Heart left ventricle (tissue), 16 donors: ENCODE measurements at regions not wholly inside any gene's neighbourhood (a gene's known extent, or its start where the extent isn't known, plus 50 kb on each side); places are given as distances from the start of the nearest gene placed in this dataset.

Experiments used
- ATAC-seq, 4 donors: fragments of 200-7000 bp; cut with Tn5 transposase; one replicate each; pipeline ENCODE4 v1.9.1; 2020 to 2022; ENCODE audit warnings: moderate library complexity in 4 of 4, mild to moderate bottlenecking in 3 of 4, moderate number of reproducible peaks in 1 of 4
- DNase-seq, 5 donors: peaks; one replicate each; pipeline ENCODE4 v3.0.0-alpha.2; 2020
- H3K27ac ChIP-seq, 12 donors: fragments of 200-600 bp; sonication (generic) in 4 of 12; one replicate each; pipeline versions ENCODE4 v1.5.0 to v1.8.0; 2016 to 2022; ENCODE audit warnings: mild to moderate bottlenecking in 2 of 12
- H3K27me3 ChIP-seq, 9 donors: fragments of 200-600 bp; sonication (generic) in 2 of 9; one replicate each; pipeline versions ENCODE4 v1.5.1 to v1.8.0; 2016 to 2022; ENCODE audit warnings: mild to moderate bottlenecking in 3 of 9
- H3K36me3 ChIP-seq, 9 donors: fragments of 200-600 bp; sonication (generic) in 2 of 9; one replicate each; pipeline versions ENCODE4 v1.5.0 to v1.8.0; 2018 to 2022; ENCODE audit warnings: mild to moderate bottlenecking in 2 of 9
- H3K4me1 ChIP-seq, 12 donors: fragments of 200-600 bp; sonication (generic) in 4 of 12; one replicate each; pipeline versions ENCODE4 v1.5.0 to v1.8.0; 2016 to 2022; ENCODE audit warnings: mild to moderate bottlenecking in 3 of 12
- H3K4me3 ChIP-seq, 12 donors: fragments of 200-600 bp; sonication (generic) in 4 of 12; one replicate each; pipeline versions ENCODE4 v1.5.0 to v1.8.0; 2017 to 2022; ENCODE audit warnings: mild to moderate bottlenecking in 9 of 12, moderate library complexity in 4 of 12
- H3K9me3 ChIP-seq, 12 donors: fragments of 200-600 bp; sonication (generic) in 4 of 12; one replicate each; pipeline versions ENCODE4 v1.5.0 to v1.8.0; 2016 to 2022; ENCODE audit warnings: mild to moderate bottlenecking in 1 of 12
- CTCF ChIP-seq, 12 donors: fragments of 200-600 bp; sonication (generic) in 4 of 12; IDR thresholded peaks; one replicate each; pipeline versions ENCODE4 v1.5.0 to v1.8.0; 2018 to 2022; ENCODE audit warnings: antibody characterized with exemption in 12 of 12, mild to moderate bottlenecking in 5 of 12
- POLR2A ChIP-seq, 2 donors: fragments of 450-650 bp; IDR thresholded peaks; one replicate each; pipeline ENCODE4 v1.6.1; 2017; ENCODE audit warnings: antibody characterized with exemption in 2 of 2, mild to moderate bottlenecking in 2 of 2, moderate library complexity in 2 of 2
- WGBS, 4 donors: extraction: QIAGEN DNeasy Blood & Tissue Kit in 2 of 4; methylation state at CpG; one replicate each; pipeline versions ENCODE4 v1.1.5 to v1.1.7; 2013 to 2018; 5-methylcytosine and 5-hydroxymethylcytosine counted together
- intact Hi-C, 10 donors: fragments of 100-400 bp; cut with DNase I; formaldehyde crosslinking; loops; one replicate each; pipeline versions ENCODE4 v1.11.1 to v1.14.2; 2022
- donor health status: ischemic (EF 13 %, LVEDD 7.1; RV severe dilation, severe dysfunction).
- donor health status: healthy with polysubstance abuse.
- donor health status: DM: no; HTN: yes; CAD: no.
- donor health status: DM: no; HTN: no; CAD: no.
- donor health status: ischemic (EF 25% LVEDD 6.9; RV normal size, moderate dysfunction).
- donor health status: ischemic (EF 25% LVEDD 5.7; RV mildly dilated, moderate dysfunction).
- donor health status: healthy.
- donor health status: DM: yes; HTN: yes; CAD: no.
- donor health status: ischemic (EF 35%, LVEDD 5.7; RV mildly dilated, moderate dysfunction).
- donor health status: nonischemic (EF 11% LVEDD 7.7; RV severe dilation, severe dysfunction).
- donor health status: DM: yes; HTN: yes; CAD: no.
- donor health status: PGD.
- donor health status: ischemic (EF 29% LVEDD 5.4; RV normal size, mild dysfunction).
- donor health status: nonischemic (EF 23%, LVEDD 6.1; RV moderate dilation, normal function).

DNA sequence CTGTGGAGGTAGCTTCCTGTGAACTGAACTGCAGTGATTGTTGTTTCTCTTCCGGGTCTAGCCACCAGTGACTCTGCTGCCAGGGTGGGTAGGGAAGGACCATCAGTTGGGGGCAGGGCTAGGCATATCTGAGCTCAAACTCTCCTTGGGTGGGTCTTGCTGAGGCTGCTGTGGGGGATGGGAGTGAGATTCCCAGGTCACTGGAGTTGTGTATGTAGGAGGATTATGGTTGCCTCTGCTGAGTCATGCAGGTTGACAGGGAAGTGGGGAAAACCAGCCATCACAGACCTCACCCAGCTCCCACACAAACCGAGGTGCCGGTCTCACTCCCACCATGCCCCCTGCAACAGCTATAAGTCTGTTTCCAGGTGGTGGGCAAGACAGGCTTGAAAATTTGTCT lies 1937.8 kb downstream of the PCDH7 start:
- ATAC-seq (no peak), DNase-seq (no peak)
- Histone ChIP-seq H3K36me3 (no peaks in the 10 kb centered on the region), H3K9me3 (peaks cover 0 to 9% (median 0%) of the 10 kb centered on the region in 12 donors), H3K27ac (no peak overlapping the region), H3K4me1 (no peaks in the 10 kb centered on the region), H3K27me3 (no peaks in the 10 kb centered on the region), H3K4me3 (no peak overlapping the region)
- intact Hi-C loops: no loop called here
- TF ChIP-seq CTCF (IDR thresholded peaks at IDR 0.05): no peak
- no peak for TF ChIP-seq POLR2A (IDR thresholded peaks at IDR 0.05)
- 82 to 88% (median 87%) methylated on average over 3 of the region's 3 CpGs for WGBS, 4 donors

- H3K4me1 ChIP-seq: no peaks in the 10 kb centered on the region
- ATAC-seq (no peak), DNase-seq (no peak)
- peaks cover 0 to 10% (median 0%) of the 10 kb centered on the region in 12 donors for H3K9me3 ChIP-seq
- no peak overlapping the region for H3K27ac ChIP-seq
- H3K4me3 ChIP-seq: no peak overlapping the region
- no peak for TF ChIP-seq POLR2A (IDR thresholded peaks at IDR 0.05)
- no peak for TF ChIP-seq CTCF (IDR thresholded peaks at IDR 0.05)
- no peaks in the 10 kb centered on the region for H3K36me3 ChIP-seq
- no peaks in the 10 kb centered on the region for H3K27me3 ChIP-seq
- intact Hi-C loops: no loop called here
- 43 to 56% (median 50%) methylated on average over 3 of the region's 3 CpGs for WGBS, 4 donors
Observed at GRCh38 chr4:32661229-32661628, 1941.1 kb downstream of the PCDH7 start.

- intact Hi-C loops: no loop called here
- Histone ChIP-seq H3K36me3 (no peaks in the 10 kb centered on the region), H3K4me1 (no peaks in the 10 kb centered on the region), H3K9me3 (peaks cover 0 to 10% (median 0%) of the 10 kb centered on the region in 12 donors), H3K27ac (no peak overlapping the region), H3K27me3 (no peaks in the 10 kb centered on the region), H3K4me3 (no peak overlapping the region)
- no peak for DNase-seq
- WGBS, 4 donors: 72 to 78% (median 73%) methylated on average over 2 of the region's 2 CpGs
- TF ChIP-seq POLR2A (IDR thresholded peaks at IDR 0.05): no peak
- TF ChIP-seq CTCF (IDR thresholded peaks at IDR 0.05): no peak
- ATAC-seq: no peak
Observed at GRCh38 chr4:32662803-32663202, 1942.6 kb downstream of the PCDH7 start.

GRCh38 chr4:32672359-32672758 lies 1952.2 kb downstream of the PCDH7 start:
- intact Hi-C loops: no loop called here
- no peak for DNase-seq
- Histone ChIP-seq H3K4me3 (no peak overlapping the region), H3K4me1 (no peaks in the 10 kb centered on the region), H3K9me3 (no peaks in the 10 kb centered on the region), H3K27ac (no peak overlapping the region), H3K27me3 (no peaks in the 10 kb centered on the region), H3K36me3 (no peaks in the 10 kb centered on the region)
- ATAC-seq: no peak
- no peak for TF ChIP-seq CTCF (IDR thresholded peaks at IDR 0.05)
- no peak for TF ChIP-seq POLR2A (IDR thresholded peaks at IDR 0.05)
- WGBS, 4 donors: 73 to 82% (median 78%) methylated on average over 1 of the region's 1 CpG
